ENCODE measurements at regions not wholly inside any gene's neighbourhood (a gene's known extent, or its start where the extent isn't known, plus 50 kb on each side); places are given as distances from the start of the nearest gene placed in this dataset.

DNA sequence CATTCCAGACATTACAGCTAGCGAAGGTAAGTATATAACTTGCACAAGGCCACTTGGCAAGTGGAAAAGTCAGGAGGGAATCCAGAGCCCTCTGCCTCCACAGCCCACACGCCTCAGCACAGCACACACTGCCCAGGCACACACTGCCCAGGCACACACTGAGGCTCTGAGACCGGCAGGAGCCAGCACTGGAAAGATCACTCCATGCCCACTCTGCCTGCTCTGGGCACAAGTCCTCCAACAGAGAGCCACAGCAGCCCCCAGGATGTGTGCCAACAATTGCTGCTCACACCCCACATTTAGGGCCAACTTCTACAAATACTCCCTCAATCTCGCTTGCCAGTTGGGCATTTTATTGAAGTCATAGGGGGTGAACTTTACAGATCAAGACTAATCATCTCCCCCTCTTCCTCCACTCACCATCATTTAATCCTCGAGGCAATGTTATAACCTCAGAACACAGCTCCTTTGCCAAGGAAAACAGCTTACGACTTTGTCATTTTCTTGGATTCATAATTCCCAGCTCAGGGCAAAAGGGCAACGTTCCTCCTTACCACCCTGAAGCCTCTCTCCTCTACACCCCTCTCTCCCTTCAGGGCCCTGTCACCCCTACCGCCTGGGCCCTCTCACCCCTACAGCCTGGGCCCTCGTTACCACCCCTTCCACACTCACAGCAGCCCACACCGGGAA lies 53.0 kb upstream of the TPM1 start:
- Histone ChIP-seq H3K4me3 (no peak overlapping the region), H3K27me3 (no peaks in the 10 kb centered on the region), H3K9me3 (no peaks in the 10 kb centered on the region), H3K4me1 (peaks cover 0 to 3% of the 10 kb centered on the region in 2 donors), H3K36me3 (no peaks in the 10 kb centered on the region), H3K27ac (no peak overlapping the region)
- DNase-seq (ENCODE audit: low spot score): no peak
- TF ChIP-seq CTCF (IDR thresholded peaks at IDR 0.05): no peak

GRCh38 chr15:62991698-62992097 lies 50.8 kb upstream of the TPM1 start:
- no peaks in the 10 kb centered on the region for H3K27me3 ChIP-seq
- no peak for TF ChIP-seq CTCF (IDR thresholded peaks at IDR 0.05)
- H3K9me3 ChIP-seq: no peaks in the 10 kb centered on the region
- no peaks in the 10 kb centered on the region for H3K36me3 ChIP-seq
- no peak overlapping the region for H3K27ac ChIP-seq
- DNase-seq (ENCODE audit: low spot score): no peak
- peaks cover 0 to 3% of the 10 kb centered on the region in 2 donors for H3K4me1 ChIP-seq
- no peak overlapping the region for H3K4me3 ChIP-seq

DNA sequence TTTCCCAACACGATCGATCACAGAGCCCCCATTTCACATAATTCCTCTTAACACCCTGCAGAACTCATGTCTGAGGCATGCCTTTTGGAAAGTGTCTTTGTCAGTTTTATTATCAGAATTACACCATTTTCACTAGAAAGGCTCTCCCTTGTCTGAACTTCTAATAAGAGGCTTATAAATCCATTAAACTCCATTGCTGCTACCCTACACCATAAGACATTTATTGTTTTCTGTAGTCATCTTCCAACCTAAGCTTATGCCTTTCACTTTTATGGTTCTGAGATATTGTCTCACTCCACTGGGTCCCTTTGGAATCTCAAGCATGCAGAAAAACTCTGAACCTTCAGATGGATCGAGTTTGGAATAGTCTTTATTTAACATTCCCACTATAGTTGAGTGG lies 50.2 kb upstream of the TPM1 start:
- H3K9me3 ChIP-seq: no peaks in the 10 kb centered on the region
- H3K27ac ChIP-seq: no peak overlapping the region
- H3K27me3 ChIP-seq: no peaks in the 10 kb centered on the region
- no peak for DNase-seq (ENCODE audit: low spot score)
- peaks cover 0 to 3% of the 10 kb centered on the region in 2 donors for H3K4me1 ChIP-seq
- TF ChIP-seq CTCF (IDR thresholded peaks at IDR 0.05): no peak
- no peaks in the 10 kb centered on the region for H3K36me3 ChIP-seq
- H3K4me3 ChIP-seq: no peak overlapping the region

MicroRNAs encoded in the stretch of these regions (microRNA counts, 767-probe panel; counts per million panel counts)
- 0 to 1,922 counts per million in 2 donors for microRNA hsa-miR-190a

Small RNA genes lying in the stretch of these regions (microRNA-seq; reads per million reads assigned to microRNA genes)
- 346 to 647 reads per million in 2 donors for gene MIR190A (ENCODE audit: borderline number of aligned reads in 2 of 2, borderline replicate concordance in 1 of 2)
- 0 reads per million in 2 donors for gene MIR6085 (ENCODE audit: borderline number of aligned reads in 2 of 2, borderline replicate concordance in 1 of 2)
- 0 reads per million in 2 donors for gene MIR8067 (ENCODE audit: borderline number of aligned reads in 2 of 2, borderline replicate concordance in 1 of 2)

All from right atrium auricular region (tissue), 2 donors.